Keratinocyte (primary cell): ENCODE measurements at regions not wholly inside any gene's neighbourhood (a gene's known extent, or its start where the extent isn't known, plus 50 kb on each side); places are given as distances from the start of the nearest gene placed in this dataset.

Source experiments
- DNase-seq: peaks from one replicate; pipeline ENCODE4 v3.0.0-alpha.2; 2011; ENCODE audit warnings: low read depth, missing footprints, low spot score
- FAIRE-seq: peaks from 2 replicates; lab custom pipeline; 2011; peaks lifted over from hg19 to GRCh38; lab: Jason Lieb, UNC
- H2AFZ ChIP-seq: 2 replicates; pipeline ENCODE4 v1.6.0; 2012; ENCODE audit warnings: low read length, control low read depth, inconsistent platforms; ENCODE audit not compliant: control insufficient read depth
- H3K27ac ChIP-seq: 2 replicates; pipeline ENCODE4 v1.5.1; 2011; ENCODE audit warnings: low read length; ENCODE audit not compliant: control insufficient read depth, insufficient read depth
- H3K27me3 ChIP-seq: 3 replicates; pipeline ENCODE4 v1.6.0; 2011; ENCODE audit warnings: low read length; ENCODE audit not compliant: control insufficient read depth, insufficient read depth; ENCODE audit errors: extremely low read depth
- H3K36me3 ChIP-seq, 2 experiments: 2 replicates in 1 of 2; 3 replicates in 1 of 2; pipeline ENCODE4 v1.5.1; 2011; ENCODE audit warnings: low read length in 2 of 2, mild to moderate bottlenecking in 1 of 2; ENCODE audit not compliant: control insufficient read depth in 2 of 2, insufficient read depth in 2 of 2; ENCODE audit errors: extremely low read depth in 1 of 2
- H3K4me1 ChIP-seq: 3 replicates; pipeline ENCODE4 v1.5.1; 2011; ENCODE audit warnings: low read length; ENCODE audit not compliant: control insufficient read depth, insufficient read depth; ENCODE audit errors: extremely low read depth
- H3K4me2 ChIP-seq: 3 replicates; pipeline ENCODE4 v1.6.0; 2011; ENCODE audit warnings: low read depth, low read length; ENCODE audit not compliant: control insufficient read depth, insufficient read depth; ENCODE audit errors: extremely low read depth
- H3K4me3 ChIP-seq, 3 experiments: fragments of 200-600 bp in 1 of 3; sonication (generic) in 1 of 3; 2 replicates in 2 of 3; 3 replicates in 1 of 3; pipeline ENCODE4 v1.5.1; 2011 to 2016; ENCODE audit warnings: low read length in 3 of 3, mild to moderate bottlenecking in 3 of 3, control low read depth in 2 of 3, inconsistent platforms in 1 of 3, low read depth in 1 of 3, mixed read lengths in 1 of 3, mixed run types in 1 of 3, moderate library complexity in 1 of 3; ENCODE audit not compliant: control insufficient read depth in 2 of 3, insufficient read depth in 2 of 3; ENCODE audit errors: extremely low read depth in 1 of 3
- H3K79me2 ChIP-seq: 2 replicates; pipeline ENCODE4 v1.6.0; 2012; ENCODE audit warnings: low read length; ENCODE audit not compliant: control insufficient read depth, insufficient read depth
- H3K9ac ChIP-seq: 3 replicates; pipeline ENCODE4 v1.6.0; 2011; ENCODE audit warnings: low read length; ENCODE audit not compliant: control insufficient read depth, insufficient read depth; ENCODE audit errors: extremely low read depth
- H3K9me1 ChIP-seq: 3 replicates; pipeline ENCODE4 v1.6.0; 2011; ENCODE audit warnings: low read length; ENCODE audit not compliant: control insufficient read depth, insufficient read depth; ENCODE audit errors: extremely low read depth
- H3K9me3 ChIP-seq: 2 replicates; pipeline ENCODE4 v1.5.1; 2012; ENCODE audit warnings: low read depth, low read length; ENCODE audit not compliant: control insufficient read depth
- H4K20me1 ChIP-seq: 3 replicates; pipeline ENCODE4 v1.6.0; 2011; ENCODE audit warnings: low read length; ENCODE audit not compliant: control insufficient read depth, insufficient read depth; ENCODE audit errors: extremely low read depth
- EZH2 ChIP-seq: IDR thresholded peaks from one replicate; pipeline ENCODE4 v1.6.1; 2012; ENCODE audit warnings: inconsistent platforms, mild to moderate bottlenecking, low read length, moderate library complexity
- dilution Hi-C: fragments of 300-500 bp; cut with MboI; formaldehyde crosslinking; loops from one replicate; pipeline ENCODE4 v1.7.0; 2020; ENCODE audit warnings: low sequenced_read_pairs; ENCODE audit not compliant: extremely low pct_ligation_motif_present
- TF ChIP-seq, protein P1 (sequence below), 3 experiments: IDR thresholded peaks in 1 of 3; conservative IDR thresholded peaks in 1 of 3; optimal IDR thresholded peaks in 1 of 3; 2 replicates in 2 of 3; 3 replicates in 1 of 3; pipeline versions ENCODE3 to v1.5.1; 2011; ENCODE audit warnings: low read length in 3 of 3, mild to moderate bottlenecking in 3 of 3, moderate library complexity in 2 of 3, control low read depth in 1 of 3, inconsistent platforms in 1 of 3; ENCODE audit not compliant: insufficient read depth in 2 of 3; ENCODE audit errors: extremely low read depth in 1 of 3

DNA sequence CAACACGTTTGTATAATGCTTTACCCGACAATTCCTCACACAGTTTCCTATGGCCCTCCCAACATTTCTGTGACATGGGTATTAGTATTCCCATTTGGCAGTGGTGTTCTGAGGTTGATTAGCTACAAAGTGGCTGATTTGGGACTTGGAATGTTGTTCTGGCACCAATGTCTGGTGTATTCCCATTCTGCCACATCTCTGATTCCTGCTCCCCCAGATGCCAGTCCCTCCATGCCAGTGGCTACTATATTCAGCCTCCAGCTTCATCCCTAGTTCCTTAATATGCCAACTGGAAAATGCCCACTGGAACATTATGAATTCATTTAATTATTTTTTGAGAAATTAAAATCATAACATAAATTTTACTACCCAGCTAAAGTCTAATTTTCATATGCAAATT is 60.6 kb upstream of the NBEA start:
- no peak for DNase-seq
- Histone ChIP-seq H3K4me1 (no peaks in the 10 kb centered on the region), H3K9me1 (no peaks in the 10 kb centered on the region), H3K4me2 (no peak overlapping the region), H4K20me1 (no peaks in the 10 kb centered on the region), H3K36me3 (no peaks in the 10 kb centered on the region), H3K79me2 (no peaks in the 10 kb centered on the region), H2AFZ (no peak overlapping the region), H3K9ac (no peak overlapping the region), H3K4me3 (no peak overlapping the region), H3K9me3 (no peaks in the 10 kb centered on the region), H3K27ac (no peak overlapping the region), H3K27me3 (no peaks in the 10 kb centered on the region)
- FAIRE-seq = no peak
- dilution Hi-C loops = no loop called here
- no peak for TF ChIP-seq EZH2
- TF ChIP-seq, protein P1, sequence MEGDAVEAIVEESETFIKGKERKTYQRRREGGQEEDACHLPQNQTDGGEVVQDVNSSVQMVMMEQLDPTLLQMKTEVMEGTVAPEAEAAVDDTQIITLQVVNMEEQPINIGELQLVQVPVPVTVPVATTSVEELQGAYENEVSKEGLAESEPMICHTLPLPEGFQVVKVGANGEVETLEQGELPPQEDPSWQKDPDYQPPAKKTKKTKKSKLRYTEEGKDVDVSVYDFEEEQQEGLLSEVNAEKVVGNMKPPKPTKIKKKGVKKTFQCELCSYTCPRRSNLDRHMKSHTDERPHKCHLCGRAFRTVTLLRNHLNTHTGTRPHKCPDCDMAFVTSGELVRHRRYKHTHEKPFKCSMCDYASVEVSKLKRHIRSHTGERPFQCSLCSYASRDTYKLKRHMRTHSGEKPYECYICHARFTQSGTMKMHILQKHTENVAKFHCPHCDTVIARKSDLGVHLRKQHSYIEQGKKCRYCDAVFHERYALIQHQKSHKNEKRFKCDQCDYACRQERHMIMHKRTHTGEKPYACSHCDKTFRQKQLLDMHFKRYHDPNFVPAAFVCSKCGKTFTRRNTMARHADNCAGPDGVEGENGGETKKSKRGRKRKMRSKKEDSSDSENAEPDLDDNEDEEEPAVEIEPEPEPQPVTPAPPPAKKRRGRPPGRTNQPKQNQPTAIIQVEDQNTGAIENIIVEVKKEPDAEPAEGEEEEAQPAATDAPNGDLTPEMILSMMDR (optimal IDR thresholded peaks at IDR 0.05 in 1 of 3, IDR thresholded peaks at IDR 0.05 in 1 of 3, conservative IDR thresholded peaks at IDR 0.05 in 1 of 3; ENCODE audit: extremely low read depth in 1 of 3, insufficient read depth in 2 of 3, low read length in 3 of 3) = no peak

DNA sequence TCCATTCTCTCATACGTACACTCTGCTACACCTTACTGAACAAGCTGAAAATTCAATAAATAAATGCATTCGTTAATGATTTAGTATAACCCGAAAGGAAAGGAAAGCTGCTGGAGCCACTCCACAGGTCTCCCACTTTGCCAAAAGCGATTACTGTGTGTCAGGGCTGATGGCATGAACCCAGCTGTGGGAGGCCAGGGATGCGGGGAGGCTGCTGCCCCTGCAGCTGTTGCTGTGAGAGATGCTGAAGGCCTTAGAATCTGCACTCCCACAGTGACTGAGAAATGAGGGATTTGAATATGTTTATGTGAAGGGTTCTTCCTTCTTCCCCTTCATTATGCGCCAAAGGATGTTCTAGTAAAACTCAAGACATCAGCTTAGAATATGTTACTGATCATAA is 58.7 kb upstream of the NBEA start:
- FAIRE-seq (no peak), DNase-seq (no peak)
- Histone ChIP-seq H3K9me3 (no peaks in the 10 kb centered on the region), H3K27ac (no peak overlapping the region), H3K9ac (no peak overlapping the region), H3K36me3 (no peaks in the 10 kb centered on the region), H3K4me3 (no peak overlapping the region), H3K4me1 (no peaks in the 10 kb centered on the region), H3K79me2 (no peaks in the 10 kb centered on the region), H2AFZ (no peak overlapping the region), H4K20me1 (no peaks in the 10 kb centered on the region), H3K4me2 (no peak overlapping the region), H3K9me1 (no peaks in the 10 kb centered on the region), H3K27me3 (no peaks in the 10 kb centered on the region)
- TF ChIP-seq EZH2 = no peak
- TF ChIP-seq, protein P1 (optimal IDR thresholded peaks at IDR 0.05 in 1 of 3, IDR thresholded peaks at IDR 0.05 in 1 of 3, conservative IDR thresholded peaks at IDR 0.05 in 1 of 3; ENCODE audit: extremely low read depth in 1 of 3, insufficient read depth in 2 of 3, low read length in 3 of 3) = no peak
- dilution Hi-C loops = no loop called here
